GM12872 (cell line): ENCODE measurements at regions not wholly inside any gene's neighbourhood (a gene's known extent, or its start where the extent isn't known, plus 50 kb on each side); places are given as distances from the start of the nearest gene placed in this dataset.

ENCODE experiments used
- TF ChIP-seq, protein P1 (sequence below): IDR thresholded peaks from 3 replicates; pipeline ENCODE4 v1.5.1; 2011; ENCODE audit warnings: low read depth, mild to moderate bottlenecking, low read length, moderate library complexity; ENCODE audit not compliant: insufficient read depth

DNA sequence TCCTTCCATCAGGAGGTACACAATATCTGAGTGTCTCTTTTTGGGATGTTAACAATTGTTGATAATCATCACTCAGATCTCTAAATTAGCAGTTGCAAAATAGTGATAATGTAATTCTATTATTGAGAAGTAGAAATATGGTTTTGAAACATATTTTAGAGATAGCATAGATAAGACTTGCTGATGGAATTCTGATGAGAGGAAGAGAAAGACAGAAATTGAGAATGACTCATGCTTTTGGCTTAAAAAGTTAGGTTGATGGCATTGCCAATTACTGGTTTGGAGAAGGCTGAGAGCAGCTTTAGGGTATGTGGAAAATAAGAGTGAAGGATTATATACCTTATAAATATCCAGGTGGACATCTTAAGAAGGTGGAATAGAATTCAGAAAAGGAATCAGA lies 106.4 kb upstream of the EDNRB start:
- TF ChIP-seq, protein P1, sequence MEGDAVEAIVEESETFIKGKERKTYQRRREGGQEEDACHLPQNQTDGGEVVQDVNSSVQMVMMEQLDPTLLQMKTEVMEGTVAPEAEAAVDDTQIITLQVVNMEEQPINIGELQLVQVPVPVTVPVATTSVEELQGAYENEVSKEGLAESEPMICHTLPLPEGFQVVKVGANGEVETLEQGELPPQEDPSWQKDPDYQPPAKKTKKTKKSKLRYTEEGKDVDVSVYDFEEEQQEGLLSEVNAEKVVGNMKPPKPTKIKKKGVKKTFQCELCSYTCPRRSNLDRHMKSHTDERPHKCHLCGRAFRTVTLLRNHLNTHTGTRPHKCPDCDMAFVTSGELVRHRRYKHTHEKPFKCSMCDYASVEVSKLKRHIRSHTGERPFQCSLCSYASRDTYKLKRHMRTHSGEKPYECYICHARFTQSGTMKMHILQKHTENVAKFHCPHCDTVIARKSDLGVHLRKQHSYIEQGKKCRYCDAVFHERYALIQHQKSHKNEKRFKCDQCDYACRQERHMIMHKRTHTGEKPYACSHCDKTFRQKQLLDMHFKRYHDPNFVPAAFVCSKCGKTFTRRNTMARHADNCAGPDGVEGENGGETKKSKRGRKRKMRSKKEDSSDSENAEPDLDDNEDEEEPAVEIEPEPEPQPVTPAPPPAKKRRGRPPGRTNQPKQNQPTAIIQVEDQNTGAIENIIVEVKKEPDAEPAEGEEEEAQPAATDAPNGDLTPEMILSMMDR: no peak

DNA sequence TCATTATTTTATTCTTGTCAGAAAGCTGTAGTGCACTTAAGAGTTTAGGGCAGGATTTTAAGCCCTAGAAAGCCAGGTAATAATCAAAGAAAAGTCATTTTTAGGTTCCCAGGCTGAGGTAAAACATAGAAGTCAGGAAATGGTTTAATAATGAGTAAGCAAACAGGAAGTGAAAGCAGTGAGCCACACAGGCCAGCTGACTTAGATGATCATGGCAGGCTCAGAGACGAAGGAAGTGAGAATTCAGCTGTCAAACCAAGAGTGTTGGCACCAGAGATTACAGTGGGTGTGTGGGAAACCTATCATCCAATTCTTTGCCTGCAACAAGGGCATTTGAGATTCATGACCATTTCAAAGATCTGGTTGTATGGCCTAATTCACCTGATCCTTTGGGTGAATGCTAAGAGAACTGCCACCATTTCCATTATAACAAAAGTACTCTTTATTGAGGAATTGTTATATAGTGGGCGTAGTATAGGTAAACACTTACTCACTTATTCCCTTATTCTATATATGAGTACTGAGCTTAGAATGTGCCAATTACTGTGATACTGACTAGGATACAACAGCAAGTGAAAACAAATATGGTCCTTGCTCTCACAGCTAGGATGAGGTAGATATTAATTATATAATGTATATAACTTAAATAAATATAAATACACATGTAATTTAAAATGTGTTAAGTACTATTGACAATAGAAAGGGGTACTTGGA lies 103.7 kb upstream of the EDNRB start:
- TF ChIP-seq, protein P1: no peak

DNA sequence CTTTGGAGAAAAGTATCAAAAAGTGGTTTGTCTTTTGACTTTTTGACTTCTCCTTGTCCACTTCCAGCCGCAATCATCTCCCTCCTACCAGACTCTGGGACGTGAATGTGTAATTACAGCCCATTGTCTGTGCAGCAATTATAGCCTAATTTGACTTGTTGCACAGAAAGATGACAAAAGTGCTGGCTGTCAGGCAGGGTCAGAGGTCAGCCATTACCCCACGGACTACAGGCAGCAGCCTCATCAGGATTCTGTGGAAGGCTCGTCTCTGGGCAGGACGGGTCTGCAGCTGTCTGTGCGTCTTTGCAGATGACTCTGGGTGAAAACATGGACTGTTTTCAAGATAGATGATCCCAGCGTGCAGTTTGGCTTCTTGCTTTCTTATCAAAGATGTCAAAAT lies 102.2 kb upstream of the EDNRB start:
- TF ChIP-seq, protein P1: no peak

DNA sequence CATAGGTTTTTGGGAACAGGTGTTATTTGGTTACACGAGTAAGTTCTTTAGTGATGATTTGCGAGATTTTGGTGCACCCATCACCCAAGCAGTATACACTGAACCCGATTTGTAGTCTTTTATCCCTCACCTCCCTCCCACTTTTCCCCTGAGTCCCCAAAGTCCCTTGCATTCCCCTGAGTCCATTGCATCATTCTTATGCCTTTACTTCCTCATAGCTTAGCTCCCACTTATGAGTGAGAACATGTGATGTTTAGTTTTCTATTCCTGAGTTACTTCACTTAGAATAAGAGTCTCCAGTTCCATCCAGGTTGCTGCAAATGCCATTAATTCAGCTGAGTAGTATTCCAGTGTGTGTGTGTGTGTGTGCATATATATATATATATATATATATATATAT lies 97.2 kb upstream of the EDNRB start:
- TF ChIP-seq, protein P1: no peak

DNA sequence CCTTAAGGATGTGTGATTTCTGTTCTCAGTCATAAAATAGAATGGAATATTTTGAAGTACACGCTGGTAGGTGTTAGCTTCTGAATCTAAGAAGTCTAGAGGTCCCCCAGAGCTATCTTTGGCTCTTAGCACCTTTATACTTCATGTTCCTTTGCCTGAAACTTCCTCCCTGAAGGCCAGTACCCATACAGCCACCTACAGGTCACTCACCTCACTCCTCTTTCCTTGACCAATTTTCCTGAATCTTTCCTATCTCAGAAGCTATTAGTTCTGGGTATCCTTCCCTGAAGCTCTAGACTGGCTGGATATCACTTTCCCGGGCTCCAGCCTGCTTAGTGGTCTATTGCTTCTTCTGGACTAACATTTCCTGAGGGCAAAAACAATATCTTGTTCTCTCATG lies 93.4 kb upstream of the EDNRB start:
- TF ChIP-seq, protein P1: no peak

DNA sequence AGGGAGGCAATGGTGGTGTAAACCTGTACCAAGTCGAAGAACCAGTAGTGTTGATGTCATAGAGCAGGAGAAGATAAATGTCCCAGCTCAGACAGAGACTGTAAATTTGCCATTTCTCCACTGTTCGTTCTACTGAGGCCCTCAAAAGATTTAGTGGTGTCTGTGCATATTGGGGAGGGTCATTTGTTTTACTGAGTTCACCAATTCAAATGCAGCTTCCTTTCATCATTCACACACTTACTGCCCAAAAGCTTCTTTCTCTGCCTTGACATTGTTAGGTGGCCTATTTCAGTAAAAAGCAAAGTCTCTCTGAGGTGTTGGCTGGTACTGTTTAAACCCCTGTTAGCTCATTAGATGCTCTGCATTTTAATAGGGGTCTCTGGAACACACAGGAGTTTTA lies 86.2 kb upstream of the EDNRB start:
- TF ChIP-seq, protein P1: no peak

DNA sequence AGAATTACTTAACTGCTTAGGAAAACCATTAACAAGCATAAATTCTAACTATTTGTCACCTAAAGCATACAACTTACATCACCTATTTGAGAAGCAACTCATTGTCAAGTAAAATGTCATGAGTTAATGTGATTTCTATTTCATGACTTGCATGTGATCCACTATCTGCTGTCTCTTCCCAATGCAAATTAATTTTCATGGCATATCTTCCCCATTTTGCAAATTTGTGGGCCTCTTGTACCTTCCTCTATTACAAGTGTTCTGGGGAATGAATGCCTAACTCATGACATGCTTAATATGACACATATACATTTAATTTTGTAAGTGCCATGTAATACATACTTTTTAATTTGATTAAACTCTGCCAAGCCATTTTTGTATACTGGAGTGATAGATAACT lies 81.1 kb upstream of the EDNRB start:
- TF ChIP-seq, protein P1: no peak
